Tongue (tissue), 1 donor: ENCODE measurements at regions not wholly inside any gene's neighbourhood (a gene's known extent, or its start where the extent isn't known, plus 50 kb on each side); places are given as distances from the start of the nearest gene placed in this dataset.

ENCODE experiments used
- DNase-seq: peaks from one replicate; pipeline ENCODE4 v3.0.0-alpha.2; 2015

- no peak for DNase-seq
These were observed 160.3 kb downstream of the MN1 start for GRCh38 chr22:27641049-27641795.

GRCh38 chr22:27642104-27642800, 159.3 kb downstream of the MN1 start:
- no peak for DNase-seq

GRCh38 chr22:27643907-27644306, 157.6 kb downstream of the MN1 start:
- DNase-seq, result no peak

- DNase-seq, result no peak
These were observed 157.0 kb downstream of the MN1 start for GRCh38 chr22:27644566-27644965.

GRCh38 chr22:27647540-27647939, 154.0 kb downstream of the MN1 start:
- DNase-seq, result no peak

GRCh38 chr22:27648074-27648473, 153.5 kb downstream of the MN1 start:
- no peak for DNase-seq

GRCh38 chr22:27648853-27649252, 152.7 kb downstream of the MN1 start:
- DNase-seq, result no peak

- peak; percentile 77 for DNase-seq
These were observed 151.0 kb downstream of the MN1 start for GRCh38 chr22:27650572-27650971.

- DNase-seq, result no peak
These were observed 150.6 kb downstream of the MN1 start for GRCh38 chr22:27650985-27651384.

- peak; percentile 57 for DNase-seq
These were observed 150.1 kb downstream of the MN1 start for GRCh38 chr22:27651486-27651885.

- no peak for DNase-seq
These were observed 146.8 kb downstream of the MN1 start for GRCh38 chr22:27654546-27655445.

GRCh38 chr22:27655582-27656185, 145.9 kb downstream of the MN1 start:
- DNase-seq, result no peak

GRCh38 chr22:27656970-27657369, 144.6 kb downstream of the MN1 start:
- no peak for DNase-seq

- no peak for DNase-seq
These were observed 141.2 kb downstream of the MN1 start for GRCh38 chr22:27660306-27660705.

GRCh38 chr22:27662359-27663301, 138.9 kb downstream of the MN1 start:
- DNase-seq, result peak; percentile 85

- no peak for DNase-seq
These were observed 137.7 kb downstream of the MN1 start for GRCh38 chr22:27663812-27664211.

- DNase-seq, result no peak
These were observed 135.1 kb downstream of the MN1 start for GRCh38 chr22:27666272-27666997.

GRCh38 chr22:27667121-27667843, 134.3 kb downstream of the MN1 start:
- DNase-seq, result peak; percentile 31
